ENCODE measurements at regions not wholly inside any gene's neighbourhood (a gene's known extent, or its start where the extent isn't known, plus 50 kb on each side); places are given as distances from the start of the nearest gene placed in this dataset.

DNA sequence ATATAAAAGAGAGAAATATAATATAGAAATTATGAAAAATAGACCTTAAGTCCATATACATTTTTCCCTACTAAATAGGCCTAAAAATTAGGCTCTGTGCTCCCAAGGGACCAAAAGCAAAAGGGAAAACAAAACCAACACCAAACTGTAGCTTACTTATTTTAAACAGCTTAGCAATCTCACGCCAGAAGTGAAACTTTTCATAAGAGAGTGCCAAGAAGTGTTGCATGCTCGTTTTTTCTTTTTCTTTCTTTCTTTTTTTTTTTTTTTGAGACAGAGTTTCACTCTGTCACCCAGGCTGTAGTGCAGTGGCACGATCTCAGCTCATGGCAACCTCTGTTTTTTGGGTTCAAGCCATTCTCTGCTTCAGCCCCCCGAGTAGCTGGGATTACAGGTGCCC is 250.4 kb downstream of the TMA16 start:
- H3K4me1 Mint-ChIP-seq, result peaks cover 2% of the 10 kb centered on the region
- DNase-seq (ENCODE audit: low spot score in 2 of 2, unreplicated experiment in 2 of 2), result no peak
- H3K9me3 Mint-ChIP-seq, result peaks cover 21% of the 10 kb centered on the region
- no peaks in the 10 kb centered on the region for H3K36me3 Mint-ChIP-seq
- no peaks in the 10 kb centered on the region for H3K27me3 Mint-ChIP-seq (ENCODE audit: low read depth)
- TF ChIP-seq, protein P1, sequence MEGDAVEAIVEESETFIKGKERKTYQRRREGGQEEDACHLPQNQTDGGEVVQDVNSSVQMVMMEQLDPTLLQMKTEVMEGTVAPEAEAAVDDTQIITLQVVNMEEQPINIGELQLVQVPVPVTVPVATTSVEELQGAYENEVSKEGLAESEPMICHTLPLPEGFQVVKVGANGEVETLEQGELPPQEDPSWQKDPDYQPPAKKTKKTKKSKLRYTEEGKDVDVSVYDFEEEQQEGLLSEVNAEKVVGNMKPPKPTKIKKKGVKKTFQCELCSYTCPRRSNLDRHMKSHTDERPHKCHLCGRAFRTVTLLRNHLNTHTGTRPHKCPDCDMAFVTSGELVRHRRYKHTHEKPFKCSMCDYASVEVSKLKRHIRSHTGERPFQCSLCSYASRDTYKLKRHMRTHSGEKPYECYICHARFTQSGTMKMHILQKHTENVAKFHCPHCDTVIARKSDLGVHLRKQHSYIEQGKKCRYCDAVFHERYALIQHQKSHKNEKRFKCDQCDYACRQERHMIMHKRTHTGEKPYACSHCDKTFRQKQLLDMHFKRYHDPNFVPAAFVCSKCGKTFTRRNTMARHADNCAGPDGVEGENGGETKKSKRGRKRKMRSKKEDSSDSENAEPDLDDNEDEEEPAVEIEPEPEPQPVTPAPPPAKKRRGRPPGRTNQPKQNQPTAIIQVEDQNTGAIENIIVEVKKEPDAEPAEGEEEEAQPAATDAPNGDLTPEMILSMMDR (IDR thresholded peaks at IDR 0.05; ENCODE audit: unreplicated experiment), result no peak
- no peak overlapping the region for H3K27ac Mint-ChIP-seq
- no peak overlapping the region for H3K4me3 Mint-ChIP-seq

DNA sequence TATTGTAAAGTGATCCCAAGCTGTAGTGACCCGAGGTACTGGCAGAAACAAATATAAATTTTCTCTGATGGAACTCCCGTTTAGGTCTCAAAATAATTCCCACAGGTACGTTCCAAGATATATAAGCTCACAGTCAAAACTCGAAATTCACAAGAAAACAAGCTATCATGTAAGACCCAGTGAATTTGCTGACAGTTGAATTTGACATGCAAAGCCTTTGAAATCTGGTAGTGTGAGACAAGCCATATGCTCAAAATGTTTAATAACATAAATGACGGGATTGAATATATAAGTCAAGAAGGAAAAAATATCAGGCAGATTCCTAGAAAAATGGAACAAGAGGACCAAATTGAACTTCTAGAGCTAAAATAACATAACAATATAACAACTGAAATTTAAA is 252.8 kb downstream of the TMA16 start:
- peaks cover 2% of the 10 kb centered on the region for H3K4me1 Mint-ChIP-seq
- no peak overlapping the region for H3K4me3 Mint-ChIP-seq
- no peak overlapping the region for H3K27ac Mint-ChIP-seq
- DNase-seq (ENCODE audit: low spot score in 2 of 2, unreplicated experiment in 2 of 2), result no peak
- peaks cover 21% of the 10 kb centered on the region for H3K9me3 Mint-ChIP-seq
- H3K36me3 Mint-ChIP-seq, result no peaks in the 10 kb centered on the region
- H3K27me3 Mint-ChIP-seq (ENCODE audit: low read depth), result no peaks in the 10 kb centered on the region
- TF ChIP-seq, protein P1 (IDR thresholded peaks at IDR 0.05; ENCODE audit: unreplicated experiment), result no peak

DNA sequence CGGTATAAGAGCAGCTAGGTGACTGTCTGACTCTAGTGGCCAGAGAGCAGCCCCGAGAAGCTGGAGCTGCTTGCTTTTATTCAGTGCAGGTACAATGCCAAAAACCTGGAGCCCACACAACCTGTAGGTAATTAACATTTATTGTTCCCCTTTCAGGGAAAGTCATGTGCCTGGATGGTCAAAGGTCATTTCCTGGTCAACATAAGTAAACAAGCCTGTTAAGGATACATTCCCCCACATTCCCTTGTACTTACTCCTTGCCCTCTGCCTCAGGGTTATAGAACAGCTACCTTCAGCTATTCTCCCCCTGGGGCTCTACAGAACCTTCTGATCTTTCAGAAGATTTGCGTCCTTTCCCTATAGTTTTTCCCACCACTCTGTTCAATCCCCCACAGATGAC is 253.4 kb downstream of the TMA16 start:
- Mint-ChIP-seq H3K9me3 (peaks cover 21% of the 10 kb centered on the region), H3K4me3 (no peak overlapping the region), H3K4me1 (peaks cover 2% of the 10 kb centered on the region), H3K27ac (no peak overlapping the region), H3K36me3 (no peaks in the 10 kb centered on the region), H3K27me3 (ENCODE audit: low read depth) (no peaks in the 10 kb centered on the region)
- TF ChIP-seq, protein P1 (IDR thresholded peaks at IDR 0.05; ENCODE audit: unreplicated experiment), result no peak
- DNase-seq (ENCODE audit: low spot score in 2 of 2, unreplicated experiment in 2 of 2), result no peak

DNA sequence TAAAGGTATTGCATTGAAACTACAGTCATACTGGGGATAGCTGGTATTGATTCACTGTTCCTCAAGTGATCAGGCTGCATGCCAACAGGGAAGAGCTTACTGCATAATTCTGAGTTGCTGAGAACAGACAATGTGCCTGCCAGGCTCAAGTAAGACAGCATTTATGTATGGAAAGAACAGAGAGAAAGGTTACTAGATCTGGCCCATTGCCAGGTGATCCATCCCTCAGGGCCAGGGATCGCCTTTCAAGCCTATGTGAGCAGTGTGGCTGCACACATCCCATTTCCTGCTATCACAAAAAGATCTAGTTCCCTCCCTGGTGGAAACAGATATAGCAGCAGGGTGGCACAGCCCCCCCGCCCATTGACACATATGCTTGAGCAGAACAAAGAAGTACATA is 254.0 kb downstream of the TMA16 start:
- DNase-seq (ENCODE audit: low spot score in 2 of 2, unreplicated experiment in 2 of 2), result no peak
- H3K9me3 Mint-ChIP-seq, result peaks cover 21% of the 10 kb centered on the region
- H3K27me3 Mint-ChIP-seq (ENCODE audit: low read depth), result no peaks in the 10 kb centered on the region
- TF ChIP-seq, protein P1 (IDR thresholded peaks at IDR 0.05; ENCODE audit: unreplicated experiment), result no peak
- peaks cover 2% of the 10 kb centered on the region for H3K4me1 Mint-ChIP-seq
- H3K36me3 Mint-ChIP-seq, result no peaks in the 10 kb centered on the region
- no peak overlapping the region for H3K27ac Mint-ChIP-seq
- no peak overlapping the region for H3K4me3 Mint-ChIP-seq

DNA sequence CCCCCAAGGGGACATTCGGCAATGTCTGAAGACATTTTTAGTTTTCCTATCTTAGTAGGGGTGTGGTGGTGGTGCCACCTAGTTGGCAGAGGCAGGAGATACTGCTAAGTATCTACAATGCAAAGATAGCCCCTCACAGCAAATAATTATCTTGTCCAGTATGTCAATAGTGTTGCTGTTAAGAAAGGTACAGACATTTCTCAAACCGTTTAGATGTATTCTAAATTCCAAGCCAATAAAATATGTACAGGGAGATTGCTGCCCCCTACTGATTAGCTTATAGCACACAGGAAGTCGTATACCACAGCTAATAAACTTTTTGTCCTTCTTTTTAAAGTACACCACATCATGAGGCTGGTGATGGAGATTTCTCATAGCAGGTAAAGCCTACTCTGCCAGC is 260.5 kb downstream of the TMA16 start:
- H3K4me3 Mint-ChIP-seq, result no peak overlapping the region
- H3K27me3 Mint-ChIP-seq (ENCODE audit: low read depth), result no peaks in the 10 kb centered on the region
- DNase-seq (ENCODE audit: low spot score in 2 of 2, unreplicated experiment in 2 of 2), result no peak
- H3K9me3 Mint-ChIP-seq, result no peaks in the 10 kb centered on the region
- no peak overlapping the region for H3K27ac Mint-ChIP-seq
- no peaks in the 10 kb centered on the region for H3K4me1 Mint-ChIP-seq
- no peaks in the 10 kb centered on the region for H3K36me3 Mint-ChIP-seq
- TF ChIP-seq, protein P1 (IDR thresholded peaks at IDR 0.05; ENCODE audit: unreplicated experiment), result no peak

DNA sequence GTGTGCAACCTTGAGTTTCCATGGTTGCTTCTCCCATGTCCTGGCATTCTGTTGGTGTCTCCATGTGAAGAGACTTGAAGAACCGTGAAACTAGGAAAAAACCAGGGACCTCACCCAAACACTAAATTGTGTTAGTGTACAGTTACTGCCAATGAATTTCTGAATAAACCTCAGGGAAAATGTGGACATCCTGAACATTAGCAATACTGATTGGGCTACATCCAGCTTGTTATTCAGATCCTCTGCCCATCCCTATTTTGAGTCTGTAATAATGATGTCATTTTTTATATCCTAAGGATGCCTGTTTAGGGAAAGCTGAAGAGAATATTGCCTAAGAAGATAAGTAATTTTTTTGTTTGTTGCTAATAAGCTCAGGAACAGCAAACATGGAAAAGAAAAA is 262.7 kb downstream of the TMA16 start:
- Mint-ChIP-seq H3K9me3 (no peaks in the 10 kb centered on the region), H3K27me3 (ENCODE audit: low read depth) (no peaks in the 10 kb centered on the region), H3K36me3 (no peaks in the 10 kb centered on the region), H3K27ac (no peak overlapping the region), H3K4me1 (no peaks in the 10 kb centered on the region), H3K4me3 (no peak overlapping the region)
- DNase-seq (ENCODE audit: low spot score in 2 of 2, unreplicated experiment in 2 of 2), result no peak
- TF ChIP-seq, protein P1 (IDR thresholded peaks at IDR 0.05; ENCODE audit: unreplicated experiment), result no peak
